Kasumi-1 (cell line): ENCODE measurements at regions not wholly inside any gene's neighbourhood (a gene's known extent, or its start where the extent isn't known, plus 50 kb on each side); places are given as distances from the start of the nearest gene placed in this dataset.

Experiments
- DNase-seq, 2 experiments: peaks; one replicate each; lab custom pipeline; 2025; lab: John Stamatoyannopoulos, UW

GRCh38 chr7:80563561-80564327, 51.9 kb upstream of the GNAT3 start:
- DNase-seq, result peak in 1 of 2 experiments; percentile 17

- no peak for DNase-seq
Measured at GRCh38 chr7:80565554-80565953, 53.7 kb upstream of the GNAT3 start.

GRCh38 chr7:80581486-80582260, 56.8 kb upstream of the CD36 start:
- DNase-seq, result no peak

GRCh38 chr7:80583901-80584300, 54.5 kb upstream of the CD36 start:
- DNase-seq, result no peak

- DNase-seq, result no peak
Measured at GRCh38 chr7:80584778-80585177, 53.7 kb upstream of the CD36 start.

- DNase-seq, result no peak
Measured at GRCh38 chr7:80587538-80587937, 50.9 kb upstream of the CD36 start.

- no peak for DNase-seq
Measured at GRCh38 chr7:80588591-80588990, 49.9 kb upstream of the CD36 start.
